Heart right ventricle (tissue), 16 donors: ENCODE measurements at regions not wholly inside any gene's neighbourhood (a gene's known extent, or its start where the extent isn't known, plus 50 kb on each side); places are given as distances from the start of the nearest gene placed in this dataset.

Experiments used
- ATAC-seq, 8 donors: fragments of 200-7000 bp; cut with Tn5 transposase; one replicate each; pipeline ENCODE4 v1.9.1; 2020; ENCODE audit warnings: mild to moderate bottlenecking in 8 of 8, moderate library complexity in 8 of 8, moderate number of reproducible peaks in 1 of 8
- DNase-seq, 2 donors: peaks; one replicate each; pipeline ENCODE4 v3.0.0-alpha.2; 2020
- H3K27ac ChIP-seq, 10 donors: fragments of 200-600 bp; sonication (generic) in 2 of 10; one replicate each; pipeline versions ENCODE4 v1.5.0 to v1.8.0; 2020 to 2022; ENCODE audit warnings: mild to moderate bottlenecking in 3 of 10
- H3K27me3 ChIP-seq, 7 donors: fragments of 200-600 bp; one replicate each; pipeline ENCODE4 v1.8.0; 2021 to 2022; ENCODE audit warnings: mild to moderate bottlenecking in 2 of 7
- H3K36me3 ChIP-seq, 9 donors: fragments of 200-600 bp; sonication (generic) in 1 of 9; one replicate each; pipeline versions ENCODE4 v1.5.0 to v1.8.0; 2020 to 2022; ENCODE audit warnings: mild to moderate bottlenecking in 2 of 9
- H3K4me1 ChIP-seq, 9 donors: fragments of 200-600 bp; sonication (generic) in 1 of 9; one replicate each; pipeline versions ENCODE4 v1.5.0 to v1.8.0; 2020 to 2022; ENCODE audit warnings: mild to moderate bottlenecking in 4 of 9
- H3K4me3 ChIP-seq, 10 donors: fragments of 200-600 bp; sonication (generic) in 2 of 10; one replicate each; pipeline versions ENCODE4 v1.5.0 to v1.8.0; 2020 to 2022; ENCODE audit warnings: mild to moderate bottlenecking in 7 of 10, moderate library complexity in 2 of 10
- H3K9me3 ChIP-seq, 11 donors: fragments of 200-600 bp in 10 of 11; sonication (generic) in 2 of 11; one replicate each; pipeline versions ENCODE4 v1.5.0 to v1.8.0; 2013 to 2022; ENCODE audit warnings: mild to moderate bottlenecking in 2 of 11, control low read depth in 1 of 11, moderate library complexity in 1 of 11
- CTCF ChIP-seq, 9 donors: fragments of 200-600 bp; sonication (generic) in 2 of 9; IDR thresholded peaks; one replicate each; pipeline versions ENCODE4 v1.5.0 to v1.8.0; 2021 to 2022; ENCODE audit warnings: antibody characterized with exemption in 9 of 9, mild to moderate bottlenecking in 5 of 9, moderate library complexity in 1 of 9
- WGBS, 2 donors: extraction: QIAGEN DNeasy Blood & Tissue Kit; methylation state at CpG; one replicate each; pipeline ENCODE4 v1.1.7; 2013; ENCODE audit warnings: inconsistent platforms in 1 of 2; 5-methylcytosine and 5-hydroxymethylcytosine counted together
- intact Hi-C, 10 donors: fragments of 100-400 bp; cut with DNase I; formaldehyde crosslinking; loops; one replicate each; pipeline versions ENCODE4 v1.11.1 to v1.14.2; 2022
- donor health status: Arrhythmogenic right ventricular cardiomyopathy.
- donor health status: ischemic (EF 13 %, LVEDD 7.1; RV severe dilation, severe dysfunction).
- donor health status: healthy with polysubstance abuse.
- donor health status: DM: no; HTN: yes; CAD: no.
- donor health status: DM: no; HTN: no; CAD: no.
- donor health status: ischemic (EF 25% LVEDD 6.9; RV normal size, moderate dysfunction).
- donor health status: ischemic (EF 25% LVEDD 5.7; RV mildly dilated, moderate dysfunction).
- donor health status: healthy.
- donor health status: DM: yes; HTN: yes; CAD: no.
- donor health status: Ischemic cardiomyopathy.
- donor health status: ischemic (EF 35%, LVEDD 5.7; RV mildly dilated, moderate dysfunction).
- donor health status: nonischemic (EF 11% LVEDD 7.7; RV severe dilation, severe dysfunction).
- donor health status: DM: yes; HTN: yes; CAD: no.
- donor health status: PGD.
- donor health status: ischemic (EF 29% LVEDD 5.4; RV normal size, mild dysfunction).
- donor health status: nonischemic (EF 23%, LVEDD 6.1; RV moderate dilation, normal function).

- no peaks in the 10 kb centered on the region for H3K4me1 ChIP-seq
- no peak for TF ChIP-seq CTCF (IDR thresholded peaks at IDR 0.05)
- WGBS, 2 donors = 94 to 98% methylated on average over 2 of the region's 2 CpGs
- no peaks in the 10 kb centered on the region for H3K27me3 ChIP-seq
- no peak overlapping the region for H3K4me3 ChIP-seq
- DNase-seq = no peak
- ATAC-seq = no peak
- H3K27ac ChIP-seq = no peak overlapping the region
- H3K9me3 ChIP-seq = no peaks in the 10 kb centered on the region
- H3K36me3 ChIP-seq = no peaks in the 10 kb centered on the region
- intact Hi-C loops = no loop called here
Observed at GRCh38 chrX:22462959-22463358, 190.2 kb downstream of the CBLL2 start.

- ATAC-seq = no peak
- H3K9me3 ChIP-seq = no peaks in the 10 kb centered on the region
- H3K36me3 ChIP-seq = no peaks in the 10 kb centered on the region
- no peak for DNase-seq
- H3K27me3 ChIP-seq = peaks cover 0 to 7% (median 0%) of the 10 kb centered on the region in 7 donors
- no peak overlapping the region for H3K27ac ChIP-seq
- 56 to 57% methylated on average over 2 of the region's 2 CpGs for WGBS, 2 donors
- intact Hi-C loops = no loop called here
- TF ChIP-seq CTCF (IDR thresholded peaks at IDR 0.05) = no peak
- H3K4me1 ChIP-seq = no peaks in the 10 kb centered on the region
- H3K4me3 ChIP-seq = no peak overlapping the region
Observed at GRCh38 chrX:22467571-22467970, 194.9 kb downstream of the CBLL2 start.

- H3K4me3 ChIP-seq = no peak overlapping the region
- intact Hi-C loops = no loop called here
- ATAC-seq (no peak), DNase-seq (no peak)
- TF ChIP-seq CTCF (IDR thresholded peaks at IDR 0.05) = no peak
- H3K4me1 ChIP-seq = no peaks in the 10 kb centered on the region
- no peaks in the 10 kb centered on the region for H3K27me3 ChIP-seq
- H3K27ac ChIP-seq = no peak overlapping the region
- peaks cover 0 to 46% (median 5%) of the 10 kb centered on the region in 11 donors for H3K9me3 ChIP-seq
- no peaks in the 10 kb centered on the region for H3K36me3 ChIP-seq
- 39 to 49% methylated on average over 2 of the region's 2 CpGs for WGBS, 2 donors
Observed at GRCh38 chrX:22481436-22481835, 208.7 kb downstream of the CBLL2 start.

- 71 to 78% methylated on average over 6 of the region's 6 CpGs for WGBS, 2 donors
- intact Hi-C loops = no loop called here
- DNase-seq (no peak), ATAC-seq (no peak)
- no peak overlapping the region for H3K27ac ChIP-seq
- TF ChIP-seq CTCF (IDR thresholded peaks at IDR 0.05) = no peak
- no peak overlapping the region for H3K4me3 ChIP-seq
- no peaks in the 10 kb centered on the region for H3K4me1 ChIP-seq
- H3K9me3 ChIP-seq = peaks cover 0 to 9% (median 0%) of the 10 kb centered on the region in 11 donors
- no peaks in the 10 kb centered on the region for H3K36me3 ChIP-seq
- H3K27me3 ChIP-seq = no peaks in the 10 kb centered on the region
Observed at GRCh38 chrX:22486296-22486695, 213.6 kb downstream of the CBLL2 start.

GRCh38 chrX:22516893-22517292 lies 244.2 kb downstream of the CBLL2 start:
- TF ChIP-seq CTCF (IDR thresholded peaks at IDR 0.05) = no peak
- DNase-seq (no peak), ATAC-seq (no peak)
- no peaks in the 10 kb centered on the region for H3K4me1 ChIP-seq
- no peak overlapping the region for H3K4me3 ChIP-seq
- 21 to 41% methylated on average over 5 of the region's 5 CpGs for WGBS, 2 donors
- no peaks in the 10 kb centered on the region for H3K36me3 ChIP-seq
- H3K27me3 ChIP-seq = no peaks in the 10 kb centered on the region
- H3K9me3 ChIP-seq = peaks cover 0 to under 1% (median 0%) of the 10 kb centered on the region in 11 donors
- intact Hi-C loops = no loop called here
- no peak overlapping the region for H3K27ac ChIP-seq
